Left lung (tissue), 4 donors: ENCODE measurements at regions not wholly inside any gene's neighbourhood (a gene's known extent, or its start where the extent isn't known, plus 50 kb on each side); places are given as distances from the start of the nearest gene placed in this dataset.
A peak's percentile ranks its signal among the peaks of the same experiment; 100 is the strongest.
"Not testable (repeated sequence)": the region's sequence is repeated elsewhere in the genome, so short reads cannot be mapped to it uniquely, and the experiment has no call there.

Experiments
- ATAC-seq: fragments of 200-7000 bp; cut with Tn5 transposase; one replicate; pipeline ENCODE4 v1.9.1; 2020; ENCODE audit warnings: moderate library complexity
- DNase-seq, 4 donors: peaks; one replicate each; pipeline ENCODE4 v3.0.0-alpha.2; 2013 to 2020
- H3K27ac ChIP-seq, 2 donors: fragments of 200-600 bp; sonication (generic) in 1 of 2; one replicate each; pipeline versions ENCODE4 v1.5.0 to v1.8.0; 2020 to 2021
- H3K27me3 ChIP-seq, 2 donors: fragments of 200-600 bp; sonication (generic) in 1 of 2; one replicate each; pipeline versions ENCODE4 v1.5.0 to v1.8.0; 2020 to 2021
- H3K36me3 ChIP-seq, 2 donors: fragments of 200-600 bp; sonication (generic) in 1 of 2; one replicate each; pipeline versions ENCODE4 v1.5.0 to v1.8.0; 2020 to 2021
- H3K4me1 ChIP-seq, 2 donors: fragments of 200-600 bp; one replicate each; pipeline ENCODE4 v1.8.0; 2021
- H3K4me3 ChIP-seq, 2 donors: fragments of 200-600 bp; sonication (generic) in 1 of 2; one replicate each; pipeline versions ENCODE4 v1.5.0 to v1.8.0; 2020 to 2021; ENCODE audit warnings: mild to moderate bottlenecking in 1 of 2
- H3K9me3 ChIP-seq, 2 donors: fragments of 200-600 bp; sonication (generic) in 1 of 2; one replicate each; pipeline versions ENCODE4 v1.5.0 to v1.8.0; 2020 to 2021
- CTCF ChIP-seq, 2 donors: fragments of 200-600 bp; sonication (generic) in 1 of 2; IDR thresholded peaks; one replicate each; pipeline versions ENCODE4 v1.5.0 to v1.8.0; 2021; ENCODE audit warnings: antibody characterized with exemption in 2 of 2
- intact Hi-C, 2 donors: fragments of 100-400 bp; cut with DNase I; formaldehyde crosslinking; loops; one replicate each; pipeline versions ENCODE4 v1.11.2 to v1.14.2; 2022
- donor health status: DM: no; HTN: yes; CAD: no.
- donor health status: DM: no; HTN: no; CAD: no.

GRCh38 chr20:43404878-43405277 lies 52.8 kb upstream of the SRSF6 start:
- Histone ChIP-seq H3K4me1 (no peaks in the 10 kb centered on the region), H3K4me3 (no peak overlapping the region), H3K27me3 (peaks cover 0 to 7% of the 10 kb centered on the region in 2 donors), H3K36me3 (no peaks in the 10 kb centered on the region), H3K9me3 (peaks cover 0 to 7% of the 10 kb centered on the region in 2 donors), H3K27ac (no peak overlapping the region)
- no peak for DNase-seq
- ATAC-seq = peak; percentile 69
- TF ChIP-seq CTCF (IDR thresholded peaks at IDR 0.05) = peak in 1 of 2 donors; percentile 16
- intact Hi-C loops = no loop called here

GRCh38 chr20:43400882-43401281 lies 56.8 kb upstream of the SRSF6 start:
- H3K27ac ChIP-seq, intact Hi-C loops, ATAC-seq, H3K9me3 ChIP-seq, DNase-seq, H3K36me3 ChIP-seq, H3K4me3 ChIP-seq, H3K4me1 ChIP-seq, H3K27me3 ChIP-seq: not testable (repeated sequence)

GRCh38 chr20:43398676-43399324 lies 58.9 kb upstream of the SRSF6 start:
- Histone ChIP-seq H3K9me3 (no peaks in the 10 kb centered on the region), H3K4me3 (no peak overlapping the region), H3K36me3 (no peaks in the 10 kb centered on the region), H3K4me1 (no peaks in the 10 kb centered on the region), H3K27ac (no peak overlapping the region), H3K27me3 (no peaks in the 10 kb centered on the region)
- no peak for ATAC-seq
- no peak for DNase-seq
- intact Hi-C loops = no loop called here
- no peak for TF ChIP-seq CTCF (IDR thresholded peaks at IDR 0.05)

- intact Hi-C loops = no loop called here
- Histone ChIP-seq H3K4me1 (no peaks in the 10 kb centered on the region), H3K9me3 (peaks cover 0 to 2% of the 10 kb centered on the region in 2 donors), H3K4me3 (no peak overlapping the region), H3K36me3 (no peaks in the 10 kb centered on the region), H3K27ac (no peak overlapping the region), H3K27me3 (no peaks in the 10 kb centered on the region)
- no peak for TF ChIP-seq CTCF (IDR thresholded peaks at IDR 0.05)
- ATAC-seq (no peak), DNase-seq (no peak)
Observed at GRCh38 chr20:43397147-43397546, 60.5 kb upstream of the SRSF6 start.

GRCh38 chr20:43393052-43393451 lies 64.6 kb upstream of the SRSF6 start:
- no peak for TF ChIP-seq CTCF (IDR thresholded peaks at IDR 0.05)
- no peak for DNase-seq
- Histone ChIP-seq H3K27ac (no peak overlapping the region), H3K27me3 (peaks cover 0 to 18% of the 10 kb centered on the region in 2 donors), H3K9me3 (peaks cover 0 to 2% of the 10 kb centered on the region in 2 donors), H3K4me1 (peaks cover 6 to 16% of the 10 kb centered on the region in 2 donors), H3K36me3 (no peaks in the 10 kb centered on the region), H3K4me3 (no peak overlapping the region)
- ATAC-seq = no peak
- intact Hi-C loops = no loop called here

GRCh38 chr20:43392561-43392960 lies 65.1 kb upstream of the SRSF6 start:
- Histone ChIP-seq H3K27ac (no peak overlapping the region), H3K9me3 (peaks cover 0 to 2% of the 10 kb centered on the region in 2 donors), H3K4me3 (no peak overlapping the region), H3K27me3 (peaks cover 0 to 18% of the 10 kb centered on the region in 2 donors), H3K36me3 (no peaks in the 10 kb centered on the region), H3K4me1 (peaks cover 6 to 16% of the 10 kb centered on the region in 2 donors)
- ATAC-seq (no peak), DNase-seq (no peak)
- intact Hi-C loops = no loop called here
- TF ChIP-seq CTCF (IDR thresholded peaks at IDR 0.05) = no peak
